ENCODE measurements at regions not wholly inside any gene's neighbourhood (a gene's known extent, or its start where the extent isn't known, plus 50 kb on each side); places are given as distances from the start of the nearest gene placed in this dataset.

GRCh38 chr7:52726493-52726892, 308.9 kb upstream of the POM121L12 start:
- no peak for TF ChIP-seq YY1 (IDR thresholded peaks at IDR 0.05; ENCODE audit: low read depth)
- TF ChIP-seq, protein P1, sequence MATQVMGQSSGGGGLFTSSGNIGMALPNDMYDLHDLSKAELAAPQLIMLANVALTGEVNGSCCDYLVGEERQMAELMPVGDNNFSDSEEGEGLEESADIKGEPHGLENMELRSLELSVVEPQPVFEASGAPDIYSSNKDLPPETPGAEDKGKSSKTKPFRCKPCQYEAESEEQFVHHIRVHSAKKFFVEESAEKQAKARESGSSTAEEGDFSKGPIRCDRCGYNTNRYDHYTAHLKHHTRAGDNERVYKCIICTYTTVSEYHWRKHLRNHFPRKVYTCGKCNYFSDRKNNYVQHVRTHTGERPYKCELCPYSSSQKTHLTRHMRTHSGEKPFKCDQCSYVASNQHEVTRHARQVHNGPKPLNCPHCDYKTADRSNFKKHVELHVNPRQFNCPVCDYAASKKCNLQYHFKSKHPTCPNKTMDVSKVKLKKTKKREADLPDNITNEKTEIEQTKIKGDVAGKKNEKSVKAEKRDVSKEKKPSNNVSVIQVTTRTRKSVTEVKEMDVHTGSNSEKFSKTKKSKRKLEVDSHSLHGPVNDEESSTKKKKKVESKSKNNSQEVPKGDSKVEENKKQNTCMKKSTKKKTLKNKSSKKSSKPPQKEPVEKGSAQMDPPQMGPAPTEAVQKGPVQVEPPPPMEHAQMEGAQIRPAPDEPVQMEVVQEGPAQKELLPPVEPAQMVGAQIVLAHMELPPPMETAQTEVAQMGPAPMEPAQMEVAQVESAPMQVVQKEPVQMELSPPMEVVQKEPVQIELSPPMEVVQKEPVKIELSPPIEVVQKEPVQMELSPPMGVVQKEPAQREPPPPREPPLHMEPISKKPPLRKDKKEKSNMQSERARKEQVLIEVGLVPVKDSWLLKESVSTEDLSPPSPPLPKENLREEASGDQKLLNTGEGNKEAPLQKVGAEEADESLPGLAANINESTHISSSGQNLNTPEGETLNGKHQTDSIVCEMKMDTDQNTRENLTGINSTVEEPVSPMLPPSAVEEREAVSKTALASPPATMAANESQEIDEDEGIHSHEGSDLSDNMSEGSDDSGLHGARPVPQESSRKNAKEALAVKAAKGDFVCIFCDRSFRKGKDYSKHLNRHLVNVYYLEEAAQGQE (IDR thresholded peaks at IDR 0.05; ENCODE audit: low read depth), result no peak

Measured in Ishikawa (cell line).